ENCODE measurements at regions not wholly inside any gene's neighbourhood (a gene's known extent, or its start where the extent isn't known, plus 50 kb on each side); places are given as distances from the start of the nearest gene placed in this dataset.
"Not testable (repeated sequence)": the region's sequence is repeated elsewhere in the genome, so short reads cannot be mapped to it uniquely, and the experiment has no call there.

GRCh38 chr14:85172889-85173477 lies 357.0 kb upstream of the FLRT2 start:
- DNase-seq = no peak

GRCh38 chr14:85175556-85175955 lies 354.4 kb upstream of the FLRT2 start:
- no peak for DNase-seq

GRCh38 chr14:85178864-85179263 lies 351.1 kb upstream of the FLRT2 start:
- no peak for DNase-seq

GRCh38 chr14:85180876-85181275 lies 349.1 kb upstream of the FLRT2 start:
- no peak for DNase-seq

- no peak for DNase-seq
Observed at GRCh38 chr14:85182282-85182681, 347.7 kb upstream of the FLRT2 start.

- DNase-seq = no peak
Observed at GRCh38 chr14:85186082-85186481, 343.9 kb upstream of the FLRT2 start.

GRCh38 chr14:85187521-85187920 lies 342.4 kb upstream of the FLRT2 start:
- no peak for DNase-seq

- no peak for DNase-seq
Observed at GRCh38 chr14:85188836-85189235, 341.1 kb upstream of the FLRT2 start.

- DNase-seq = not testable (repeated sequence)
Observed at GRCh38 chr14:85189253-85189652, 340.7 kb upstream of the FLRT2 start.

- DNase-seq = no peak
Observed at GRCh38 chr14:85190251-85190650, 339.7 kb upstream of the FLRT2 start.

- DNase-seq = no peak
Observed at GRCh38 chr14:85191986-85192385, 338.0 kb upstream of the FLRT2 start.

GRCh38 chr14:85195872-85196477 lies 334.0 kb upstream of the FLRT2 start:
- no peak for DNase-seq

- DNase-seq = no peak
Observed at GRCh38 chr14:85198001-85198400, 331.9 kb upstream of the FLRT2 start.

- no peak for DNase-seq
Observed at GRCh38 chr14:85205875-85206274, 324.1 kb upstream of the FLRT2 start.

- no peak for DNase-seq
Observed at GRCh38 chr14:85214471-85214870, 315.5 kb upstream of the FLRT2 start.

GRCh38 chr14:85217412-85217811 lies 312.5 kb upstream of the FLRT2 start:
- DNase-seq = no peak

GRCh38 chr14:85218982-85219381 lies 311.0 kb upstream of the FLRT2 start:
- DNase-seq = no peak

GRCh38 chr14:85221832-85222231 lies 308.1 kb upstream of the FLRT2 start:
- no peak for DNase-seq

- no peak for DNase-seq
Observed at GRCh38 chr14:85222341-85222740, 307.6 kb upstream of the FLRT2 start.

GRCh38 chr14:85223667-85224066 lies 306.3 kb upstream of the FLRT2 start:
- no peak for DNase-seq

GRCh38 chr14:85224241-85224640 lies 305.7 kb upstream of the FLRT2 start:
- DNase-seq = no peak

- peak; percentile 23 for DNase-seq
Observed at GRCh38 chr14:85233756-85234155, 296.2 kb upstream of the FLRT2 start.

- DNase-seq = peak; percentile 2
Observed at GRCh38 chr14:85234156-85235025, 295.6 kb upstream of the FLRT2 start.

- no peak for DNase-seq
Observed at GRCh38 chr14:85235868-85236267, 294.1 kb upstream of the FLRT2 start.
